ENCODE measurements at regions not wholly inside any gene's neighbourhood (a gene's known extent, or its start where the extent isn't known, plus 50 kb on each side); places are given as distances from the start of the nearest gene placed in this dataset.
"Not testable (repeated sequence)": the region's sequence is repeated elsewhere in the genome, so short reads cannot be mapped to it uniquely, and the experiment has no call there.

DNA sequence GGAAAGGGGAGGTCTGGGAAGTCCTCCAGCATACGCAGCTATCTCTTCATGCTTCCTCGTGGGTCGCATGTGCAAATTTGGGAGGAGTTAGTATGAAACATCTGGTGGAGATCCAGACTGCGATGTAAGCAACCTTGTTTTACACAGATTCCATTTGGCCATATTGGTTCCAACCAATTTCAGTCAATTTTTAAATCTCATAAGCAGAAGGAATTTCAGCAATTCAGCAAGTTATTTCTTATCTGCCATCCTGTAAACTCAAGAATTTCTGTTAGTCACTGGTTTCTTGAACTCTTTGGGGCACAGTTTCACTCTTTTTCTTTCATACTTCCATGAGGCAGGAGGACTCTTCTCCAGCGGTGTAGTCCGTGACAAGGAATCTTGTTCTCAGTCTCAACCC, 130.4 kb upstream of the CLINT1 start:
- H3K27me3 ChIP-seq (ENCODE audit: control insufficient read depth in 1 of 2, insufficient read depth in 2 of 2, low read length in 2 of 2): no peaks in the 10 kb centered on the region
- H3K27ac ChIP-seq (ENCODE audit: low read depth, low read length): no peak overlapping the region
- peaks cover 10% of the 10 kb centered on the region for H3K4me1 ChIP-seq (ENCODE audit: insufficient read depth, low read length)
- no peak overlapping the region for H3K4me3 ChIP-seq (ENCODE audit: low read depth in 1 of 2, low read length in 2 of 2)
- H3K9me3 ChIP-seq (ENCODE audit: low read length): no peaks in the 10 kb centered on the region
- no peak overlapping the region for H3K9ac ChIP-seq (ENCODE audit: low read length)
- no peaks in the 10 kb centered on the region for H3K36me3 ChIP-seq (ENCODE audit: insufficient read depth, low read length)

DNA sequence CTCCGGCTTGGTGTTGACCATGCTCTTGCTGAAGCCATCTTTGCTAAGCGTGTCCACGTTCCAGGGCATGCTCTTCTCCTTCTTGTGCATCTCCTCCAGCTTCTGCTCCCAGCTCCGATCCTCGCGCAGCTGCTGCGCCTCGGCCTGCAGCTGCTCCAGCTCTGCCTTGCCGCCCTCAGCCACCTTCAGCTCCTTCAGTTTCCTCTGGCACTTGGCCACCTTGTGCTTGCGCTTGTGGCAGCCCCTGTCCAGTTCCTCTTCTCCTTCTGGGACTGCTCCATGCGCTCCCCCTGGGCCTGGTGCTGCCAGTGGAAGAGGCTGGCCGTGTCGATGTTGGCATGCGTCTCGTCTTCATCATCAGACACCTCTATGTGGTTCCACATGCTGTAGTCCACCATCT, 128.3 kb upstream of the CLINT1 start:
- Histone ChIP-seq H3K27me3 (ENCODE audit: control insufficient read depth in 1 of 2, insufficient read depth in 2 of 2, low read length in 2 of 2) (no peaks in the 10 kb centered on the region), H3K9me3 (ENCODE audit: low read length) (no peaks in the 10 kb centered on the region), H3K9ac (ENCODE audit: low read length) (no peak overlapping the region), H3K36me3 (ENCODE audit: insufficient read depth, low read length) (no peaks in the 10 kb centered on the region), H3K4me3 (ENCODE audit: low read depth in 1 of 2, low read length in 2 of 2) (no peak overlapping the region), H3K4me1 (ENCODE audit: insufficient read depth, low read length) (peaks cover 17% of the 10 kb centered on the region), H3K27ac (ENCODE audit: low read depth, low read length) (no peak overlapping the region)

DNA sequence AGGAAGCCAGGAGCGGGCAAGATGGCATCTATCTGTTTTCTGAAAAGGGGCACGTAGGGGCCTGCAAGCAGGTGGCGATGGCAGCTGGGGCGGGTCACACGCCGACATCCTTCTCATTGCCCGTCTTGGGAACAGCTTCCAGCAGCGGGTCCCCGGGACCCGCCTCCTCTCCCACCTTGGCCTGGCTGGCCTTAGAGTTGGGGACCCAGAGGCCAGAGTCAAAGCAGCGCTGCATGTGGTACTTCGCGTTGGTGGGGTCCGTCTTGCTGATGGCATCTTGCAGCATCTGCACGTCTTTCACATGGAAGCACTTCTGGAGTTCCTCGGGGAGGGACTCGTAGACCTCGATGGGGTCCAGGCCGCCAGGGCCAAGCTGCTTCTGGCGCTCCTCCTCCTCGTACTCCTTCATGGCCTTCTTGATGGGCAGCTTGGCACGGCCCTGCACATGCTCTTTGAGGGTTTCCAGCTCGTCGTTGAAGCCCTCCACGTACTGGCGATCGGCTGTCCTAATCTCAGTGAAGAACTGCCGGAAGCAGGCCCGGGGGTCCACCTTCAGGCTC, 127.6 kb upstream of the CLINT1 start:
- no peaks in the 10 kb centered on the region for H3K36me3 ChIP-seq (ENCODE audit: insufficient read depth, low read length)
- H3K4me1 ChIP-seq (ENCODE audit: insufficient read depth, low read length): peaks cover 17% of the 10 kb centered on the region
- H3K9me3 ChIP-seq (ENCODE audit: low read length): no peaks in the 10 kb centered on the region
- no peaks in the 10 kb centered on the region for H3K27me3 ChIP-seq (ENCODE audit: control insufficient read depth in 1 of 2, insufficient read depth in 2 of 2, low read length in 2 of 2)
- H3K4me3 ChIP-seq (ENCODE audit: low read depth in 1 of 2, low read length in 2 of 2): no peak overlapping the region
- no peak overlapping the region for H3K27ac ChIP-seq (ENCODE audit: low read depth, low read length)
- H3K9ac ChIP-seq (ENCODE audit: low read length): no peak overlapping the region

DNA sequence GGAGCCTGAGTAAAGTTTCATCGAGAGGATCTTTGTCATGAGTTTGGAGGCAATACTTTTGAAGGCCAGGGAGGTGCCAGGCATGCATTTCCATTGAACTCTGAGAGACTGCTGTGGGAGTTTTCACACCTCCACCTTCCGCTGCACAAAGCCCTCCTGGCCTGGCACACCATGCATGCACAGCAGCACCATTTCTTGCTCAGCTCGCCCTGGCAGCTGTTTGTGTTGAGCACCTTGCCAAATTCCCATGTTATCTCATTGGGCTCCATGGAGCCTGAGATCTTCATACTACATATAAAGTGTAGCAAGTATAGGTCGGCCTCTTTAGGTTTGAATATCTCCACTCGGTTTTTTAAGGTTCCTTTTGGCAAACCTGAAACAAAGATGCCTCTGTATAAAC, 125.7 kb upstream of the CLINT1 start:
- H3K27ac ChIP-seq (ENCODE audit: low read depth, low read length): no peak overlapping the region
- no peak overlapping the region for H3K4me3 ChIP-seq (ENCODE audit: low read depth in 1 of 2, low read length in 2 of 2)
- no peaks in the 10 kb centered on the region for H3K27me3 ChIP-seq (ENCODE audit: control insufficient read depth in 1 of 2, insufficient read depth in 2 of 2, low read length in 2 of 2)
- no peaks in the 10 kb centered on the region for H3K9me3 ChIP-seq (ENCODE audit: low read length)
- no peak overlapping the region for H3K9ac ChIP-seq (ENCODE audit: low read length)
- H3K4me1 ChIP-seq (ENCODE audit: insufficient read depth, low read length): peaks cover 17% of the 10 kb centered on the region
- no peaks in the 10 kb centered on the region for H3K36me3 ChIP-seq (ENCODE audit: insufficient read depth, low read length)

DNA sequence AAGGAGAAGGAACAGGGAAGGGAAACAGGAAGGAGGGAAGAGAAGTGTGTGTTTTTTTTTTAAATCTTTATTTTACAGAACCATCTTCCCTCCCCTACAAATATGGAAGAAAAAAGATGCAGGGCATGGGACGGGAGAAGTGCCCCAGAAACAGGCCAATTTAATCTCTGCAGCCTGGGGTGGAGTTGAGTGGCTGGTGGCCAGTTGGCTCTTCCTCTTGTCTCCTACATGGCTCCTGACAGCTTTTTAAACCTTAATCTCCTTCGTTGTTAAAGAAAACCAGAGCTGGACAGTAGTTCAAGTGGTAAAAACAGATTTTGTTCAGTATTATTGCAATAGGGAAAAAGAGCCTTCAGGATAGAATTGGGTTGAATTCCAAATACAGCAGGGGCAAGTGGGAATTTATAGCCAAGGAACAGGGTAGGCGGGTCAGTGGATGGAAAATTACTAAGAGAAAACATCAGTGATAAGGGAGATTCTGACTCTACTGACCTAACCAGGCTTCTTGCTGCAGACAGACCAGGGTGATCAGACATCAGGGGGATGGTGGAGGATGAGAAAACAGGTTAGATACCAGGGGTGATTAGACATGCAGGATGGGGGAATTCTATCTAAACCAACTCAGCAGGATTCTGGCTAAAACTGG, 125.1 kb upstream of the CLINT1 start:
- H3K4me1 ChIP-seq (ENCODE audit: insufficient read depth, low read length): peaks cover 17% of the 10 kb centered on the region
- no peaks in the 10 kb centered on the region for H3K9me3 ChIP-seq (ENCODE audit: low read length)
- H3K4me3 ChIP-seq (ENCODE audit: low read depth in 1 of 2, low read length in 2 of 2): no peak overlapping the region
- H3K27me3 ChIP-seq (ENCODE audit: control insufficient read depth in 1 of 2, insufficient read depth in 2 of 2, low read length in 2 of 2): no peaks in the 10 kb centered on the region
- no peaks in the 10 kb centered on the region for H3K36me3 ChIP-seq (ENCODE audit: insufficient read depth, low read length)
- no peak overlapping the region for H3K27ac ChIP-seq (ENCODE audit: low read depth, low read length)
- H3K9ac ChIP-seq (ENCODE audit: low read length): no peak overlapping the region

DNA sequence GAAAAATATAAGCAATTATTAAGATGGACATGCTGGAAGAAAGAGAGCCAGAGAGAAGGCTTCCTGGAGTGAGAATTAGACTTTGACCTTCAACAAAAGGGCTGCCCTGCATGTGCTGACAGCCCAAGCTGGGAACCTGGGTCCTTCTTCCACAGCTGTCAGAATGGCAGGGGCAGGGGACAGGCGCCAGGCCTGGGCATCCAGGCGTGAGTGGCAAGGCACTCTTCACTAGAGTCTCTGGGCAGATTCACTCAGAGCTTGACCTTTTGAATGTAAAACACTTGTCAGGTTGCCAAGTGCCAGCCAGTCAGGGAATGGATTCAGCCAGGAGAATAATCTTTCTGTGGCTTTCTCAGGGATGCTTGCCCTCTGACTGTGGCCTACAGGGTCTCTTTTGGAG, 119.1 kb upstream of the CLINT1 start:
- Histone ChIP-seq H3K4me3 (ENCODE audit: low read depth in 1 of 2, low read length in 2 of 2) (no peak overlapping the region), H3K9ac (ENCODE audit: low read length) (no peak overlapping the region), H3K27ac (ENCODE audit: low read depth, low read length) (no peak overlapping the region), H3K27me3 (ENCODE audit: control insufficient read depth in 1 of 2, insufficient read depth in 2 of 2, low read length in 2 of 2) (no peaks in the 10 kb centered on the region), H3K4me1 (ENCODE audit: insufficient read depth, low read length) (no peaks in the 10 kb centered on the region), H3K36me3 (ENCODE audit: insufficient read depth, low read length) (no peaks in the 10 kb centered on the region), H3K9me3 (ENCODE audit: low read length) (no peaks in the 10 kb centered on the region)

DNA sequence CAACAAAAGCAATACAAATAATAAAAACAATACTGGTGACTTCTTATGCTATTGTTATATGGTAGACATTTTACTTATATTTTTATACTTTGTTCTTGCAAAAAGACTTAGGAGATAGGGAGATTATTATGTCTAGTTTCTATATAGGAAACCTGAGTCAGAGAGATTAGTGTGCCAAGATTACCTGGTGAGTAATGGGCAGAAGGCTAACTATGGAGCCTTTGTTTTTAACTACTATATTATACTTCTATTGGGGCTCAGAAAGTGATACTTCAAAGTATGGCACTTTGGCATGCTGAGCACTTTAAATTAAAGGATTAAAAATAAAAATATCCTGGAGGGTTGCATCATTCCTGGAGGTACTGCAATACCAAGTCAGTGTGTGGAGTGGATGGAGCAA, 117.5 kb upstream of the CLINT1 start:
- H3K36me3 ChIP-seq (ENCODE audit: insufficient read depth, low read length): no peaks in the 10 kb centered on the region
- H3K4me1 ChIP-seq (ENCODE audit: insufficient read depth, low read length): peaks cover 15% of the 10 kb centered on the region
- H3K27ac ChIP-seq (ENCODE audit: low read depth, low read length): no peak overlapping the region
- no peak overlapping the region for H3K4me3 ChIP-seq (ENCODE audit: low read depth in 1 of 2, low read length in 2 of 2)
- H3K27me3 ChIP-seq (ENCODE audit: control insufficient read depth in 1 of 2, insufficient read depth in 2 of 2, low read length in 2 of 2): no peaks in the 10 kb centered on the region
- H3K9me3 ChIP-seq (ENCODE audit: low read length): no peaks in the 10 kb centered on the region
- no peak overlapping the region for H3K9ac ChIP-seq (ENCODE audit: low read length)

DNA sequence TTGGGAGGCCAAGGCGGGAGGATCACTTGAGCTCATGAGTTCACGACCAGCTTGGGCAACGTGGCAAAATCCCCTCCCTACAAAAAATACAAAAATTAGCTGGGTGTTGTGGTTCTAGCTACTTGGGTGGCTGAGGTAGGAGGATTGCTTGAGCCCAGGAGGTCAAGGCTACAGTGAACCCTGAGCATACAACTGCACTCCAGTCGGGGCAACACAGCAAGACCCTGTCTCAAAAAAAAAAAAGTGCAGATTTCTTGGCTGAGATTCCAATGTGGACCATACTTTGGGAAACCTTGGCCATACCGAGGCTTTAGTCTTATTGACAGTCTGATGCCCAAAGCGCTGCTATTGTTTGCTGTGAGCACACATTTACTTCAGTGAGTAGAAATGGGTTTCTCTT, 113.6 kb upstream of the CLINT1 start:
- H3K9ac ChIP-seq (ENCODE audit: low read length): no peak overlapping the region
- H3K4me3 ChIP-seq (ENCODE audit: low read depth in 1 of 2, low read length in 2 of 2): no peak overlapping the region
- H3K4me1 ChIP-seq (ENCODE audit: insufficient read depth, low read length): peaks cover 19% of the 10 kb centered on the region
- H3K36me3 ChIP-seq (ENCODE audit: insufficient read depth, low read length): no peaks in the 10 kb centered on the region
- no peak overlapping the region for H3K27ac ChIP-seq (ENCODE audit: low read depth, low read length)
- no peaks in the 10 kb centered on the region for H3K27me3 ChIP-seq (ENCODE audit: control insufficient read depth in 1 of 2, insufficient read depth in 2 of 2, low read length in 2 of 2)
- H3K9me3 ChIP-seq (ENCODE audit: low read length): no peaks in the 10 kb centered on the region

DNA sequence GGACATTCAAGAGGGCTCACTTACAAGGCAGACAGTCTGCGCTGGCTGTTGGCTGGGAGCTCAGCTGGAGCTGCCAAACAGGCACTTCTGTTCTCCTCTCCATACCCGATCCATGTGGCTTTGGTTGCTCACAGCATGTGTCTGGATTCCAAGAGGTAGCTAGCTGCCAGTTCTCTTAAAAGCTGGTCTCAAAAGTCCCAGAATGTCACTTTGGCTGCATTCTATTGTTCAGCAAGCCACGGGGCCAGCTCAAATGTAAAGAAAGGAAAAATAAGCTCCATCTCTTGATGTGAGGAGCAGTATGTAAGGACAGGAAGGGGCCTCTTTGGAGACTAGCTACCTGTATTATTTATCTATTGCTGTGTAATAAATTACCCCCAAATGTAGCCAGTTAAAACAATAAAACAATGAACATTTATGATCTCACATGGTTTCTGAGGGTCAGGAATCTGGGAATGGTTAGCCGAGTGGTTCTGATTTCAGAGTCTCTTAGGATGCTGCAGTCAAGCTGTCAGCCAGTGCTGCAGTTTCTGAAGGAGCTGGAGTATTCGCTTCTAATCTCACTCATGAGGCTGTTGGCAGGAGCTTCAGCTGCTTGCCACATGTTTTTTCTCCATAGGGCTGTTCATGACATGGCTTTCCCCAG, 112.7 kb upstream of the CLINT1 start:
- Histone ChIP-seq H3K4me3 (ENCODE audit: low read depth in 1 of 2, low read length in 2 of 2) (no peak overlapping the region), H3K9me3 (ENCODE audit: low read length) (no peaks in the 10 kb centered on the region), H3K36me3 (ENCODE audit: insufficient read depth, low read length) (no peaks in the 10 kb centered on the region), H3K27me3 (ENCODE audit: control insufficient read depth in 1 of 2, insufficient read depth in 2 of 2, low read length in 2 of 2) (no peaks in the 10 kb centered on the region), H3K4me1 (ENCODE audit: insufficient read depth, low read length) (peaks cover 19% of the 10 kb centered on the region), H3K27ac (ENCODE audit: low read depth, low read length) (peak overlapping the region; percentile 75), H3K9ac (ENCODE audit: low read length) (no peak overlapping the region)

DNA sequence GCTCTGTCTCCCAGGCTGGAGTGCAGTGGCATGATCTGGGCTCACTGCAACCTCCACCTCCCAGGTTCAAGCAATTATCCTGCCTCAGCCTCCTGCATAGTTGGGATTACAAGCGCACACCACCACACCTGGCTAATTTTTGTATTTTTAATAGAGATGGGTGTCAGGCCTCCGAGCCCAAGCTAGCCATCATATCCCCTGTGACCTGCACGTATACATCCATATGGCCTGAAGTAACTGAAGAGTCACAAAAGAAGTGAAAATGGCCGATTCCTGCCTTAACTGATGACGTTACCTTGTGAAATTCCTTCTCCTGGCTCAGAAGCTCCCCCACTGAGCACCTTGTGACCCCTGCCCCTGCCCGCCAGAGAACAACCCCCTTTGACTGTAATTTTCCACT, 109.6 kb upstream of the CLINT1 start:
- not testable (repeated sequence) for H3K27ac ChIP-seq (ENCODE audit: low read depth, low read length); H3K27me3 ChIP-seq (ENCODE audit: control insufficient read depth in 1 of 2, insufficient read depth in 2 of 2, low read length in 2 of 2); H3K9ac ChIP-seq (ENCODE audit: low read length); H3K4me3 ChIP-seq (ENCODE audit: low read depth in 1 of 2, low read length in 2 of 2); H3K36me3 ChIP-seq (ENCODE audit: insufficient read depth, low read length); H3K9me3 ChIP-seq (ENCODE audit: low read length)
- peaks cover 19% of the 10 kb centered on the region for H3K4me1 ChIP-seq (ENCODE audit: insufficient read depth, low read length)

DNA sequence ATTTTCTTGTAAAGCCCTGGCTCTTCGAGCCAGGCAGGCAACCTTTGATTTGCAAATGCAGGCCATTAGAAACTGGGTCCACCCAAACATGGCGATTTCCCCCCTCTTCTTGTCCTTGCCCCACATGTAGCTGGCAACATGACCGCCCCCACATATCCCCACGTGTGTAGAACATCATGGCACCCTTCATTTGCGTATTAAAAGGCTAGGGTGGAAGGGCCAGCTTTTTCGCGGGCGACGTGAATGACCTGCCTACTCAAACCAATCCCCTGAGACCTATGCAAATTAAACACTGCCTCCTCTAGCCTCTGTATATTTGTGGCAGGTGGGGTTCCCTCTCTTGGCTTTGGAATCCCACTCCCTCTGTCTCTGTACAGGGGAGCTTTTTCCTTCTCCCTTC, 107.0 kb upstream of the CLINT1 start:
- H3K9me3 ChIP-seq (ENCODE audit: low read length): no peaks in the 10 kb centered on the region
- H3K4me3 ChIP-seq (ENCODE audit: low read depth in 1 of 2, low read length in 2 of 2): no peak overlapping the region
- H3K27ac ChIP-seq (ENCODE audit: low read depth, low read length): no peak overlapping the region
- no peaks in the 10 kb centered on the region for H3K36me3 ChIP-seq (ENCODE audit: insufficient read depth, low read length)
- no peaks in the 10 kb centered on the region for H3K27me3 ChIP-seq (ENCODE audit: control insufficient read depth in 1 of 2, insufficient read depth in 2 of 2, low read length in 2 of 2)
- H3K4me1 ChIP-seq (ENCODE audit: insufficient read depth, low read length): peaks cover 9% of the 10 kb centered on the region
- H3K9ac ChIP-seq (ENCODE audit: low read length): no peak overlapping the region

Data from muscle layer of colon (tissue), 2 donors.